NT2/D1 (cell line): ENCODE measurements at regions not wholly inside any gene's neighbourhood (a gene's known extent, or its start where the extent isn't known, plus 50 kb on each side); places are given as distances from the start of the nearest gene placed in this dataset.

Source experiments
- SUZ12 ChIP-seq: IDR thresholded peaks from 2 replicates; pipeline ENCODE4 v1.6.1; 2011; ENCODE audit not compliant: insufficient read length, insufficient read depth; ENCODE audit errors: extremely low read depth
- YY1 ChIP-seq: IDR thresholded peaks from 2 replicates; pipeline ENCODE4 v1.6.1; 2011; ENCODE audit not compliant: insufficient read length, insufficient read depth

GRCh38 chr2:194822657-194823056 lies 834.4 kb upstream of the SLC39A10 start:
- no peak for TF ChIP-seq SUZ12
- no peak for TF ChIP-seq YY1
